ENCODE measurements at regions not wholly inside any gene's neighbourhood (a gene's known extent, or its start where the extent isn't known, plus 50 kb on each side); places are given as distances from the start of the nearest gene placed in this dataset.
"Not testable (repeated sequence)": the region's sequence is repeated elsewhere in the genome, so short reads cannot be mapped to it uniquely, and the experiment has no call there.

DNA sequence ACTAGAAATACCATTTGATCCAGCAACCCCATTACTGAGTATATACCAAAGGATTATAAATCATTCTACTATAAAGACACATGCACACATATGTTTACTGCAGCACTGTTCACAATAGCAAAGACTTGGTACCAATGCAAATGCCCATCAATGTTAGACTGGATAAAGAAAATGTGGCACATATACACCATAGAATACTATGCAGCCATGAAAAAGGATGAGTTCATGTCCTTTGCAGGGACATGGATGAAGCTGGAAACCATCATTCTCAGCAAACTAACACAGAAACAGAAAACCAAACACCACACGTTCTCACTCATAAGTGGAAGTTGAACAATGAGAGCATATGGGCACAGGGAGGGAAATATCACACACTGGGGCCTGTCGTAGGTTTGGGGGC, 106.0 kb downstream of the SPATA18 start:
- H3K27ac ChIP-seq (ENCODE audit: low read length); H3K9me3 ChIP-seq (ENCODE audit: control insufficient read depth in 2 of 2, low read length in 2 of 2); H3K36me3 ChIP-seq (ENCODE audit: control insufficient read depth in 2 of 2, insufficient read depth in 2 of 2, low read length in 2 of 2); H3K4me3 ChIP-seq (ENCODE audit: low read length in 2 of 2); H3K27me3 ChIP-seq (ENCODE audit: control insufficient read depth in 1 of 2, insufficient read depth in 2 of 2, low read length in 2 of 2); H3K9ac ChIP-seq (ENCODE audit: low read length in 2 of 2); H3K4me1 ChIP-seq (ENCODE audit: control insufficient read depth, insufficient read depth, low read length): not testable (repeated sequence)

DNA sequence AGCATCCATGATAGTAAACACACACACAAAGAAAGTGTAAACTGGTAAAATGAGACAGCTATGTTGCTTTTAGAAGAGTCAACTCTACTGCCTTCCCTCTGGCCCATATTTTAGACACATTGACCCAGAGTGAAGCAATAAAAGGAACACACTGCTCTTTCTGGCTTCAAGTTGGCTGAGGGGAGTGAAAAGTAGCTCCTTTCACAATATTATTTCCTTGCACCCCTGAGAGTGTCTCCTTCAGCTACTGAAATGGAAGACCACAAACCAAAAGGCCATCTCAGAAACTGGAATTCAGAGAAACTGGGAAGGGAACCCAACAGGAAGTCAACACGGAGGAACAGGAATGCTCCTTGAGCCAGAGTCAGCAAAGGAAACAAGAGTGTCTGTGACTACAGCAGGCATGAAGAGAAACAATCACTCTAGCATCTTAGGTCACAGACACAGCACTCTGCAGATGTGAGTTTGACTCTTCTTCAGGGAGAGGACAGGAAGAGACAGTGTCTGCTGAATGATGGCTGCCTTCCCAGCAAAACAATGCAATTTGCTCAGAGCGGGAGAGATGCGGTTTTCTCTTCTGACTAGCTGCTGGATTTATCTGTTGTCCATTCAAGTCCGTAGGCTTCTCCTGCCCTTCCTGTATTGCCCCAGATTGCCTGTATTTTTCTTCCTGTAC, 106.7 kb downstream of the SPATA18 start:
- Histone ChIP-seq H3K27ac (ENCODE audit: low read length) (no peak overlapping the region), H3K4me3 (ENCODE audit: low read length in 2 of 2) (no peak overlapping the region), H3K36me3 (ENCODE audit: control insufficient read depth in 2 of 2, insufficient read depth in 2 of 2, low read length in 2 of 2) (no peaks in the 10 kb centered on the region), H3K9me3 (ENCODE audit: control insufficient read depth in 2 of 2, low read length in 2 of 2) (no peaks in the 10 kb centered on the region), H3K27me3 (ENCODE audit: control insufficient read depth in 1 of 2, insufficient read depth in 2 of 2, low read length in 2 of 2) (peaks cover 0 to 2% of the 10 kb centered on the region in 2 donors), H3K4me1 (ENCODE audit: control insufficient read depth, insufficient read depth, low read length) (no peaks in the 10 kb centered on the region), H3K9ac (ENCODE audit: low read length in 2 of 2) (no peak overlapping the region)

DNA sequence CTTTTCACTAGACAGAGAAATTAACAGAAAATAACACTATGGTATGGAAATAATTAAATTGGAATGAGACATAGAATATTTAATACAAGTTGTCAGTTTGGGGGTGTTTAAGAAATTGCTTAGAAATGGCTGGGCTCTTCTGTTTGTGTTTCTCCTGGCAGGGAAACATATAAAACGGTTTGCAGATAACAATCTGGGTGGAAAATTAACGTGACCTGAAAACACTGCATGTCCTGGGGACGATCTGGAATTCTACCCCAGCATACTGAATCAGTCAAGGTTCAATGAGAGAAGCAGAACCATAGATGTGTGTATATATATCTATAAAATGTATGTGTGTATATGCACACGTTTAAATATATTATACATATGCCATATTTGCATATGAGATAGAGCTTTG, 109.8 kb downstream of the SPATA18 start:
- peaks cover 0 to 2% of the 10 kb centered on the region in 2 donors for H3K27me3 ChIP-seq (ENCODE audit: control insufficient read depth in 1 of 2, insufficient read depth in 2 of 2, low read length in 2 of 2)
- no peaks in the 10 kb centered on the region for H3K4me1 ChIP-seq (ENCODE audit: control insufficient read depth, insufficient read depth, low read length)

DNA sequence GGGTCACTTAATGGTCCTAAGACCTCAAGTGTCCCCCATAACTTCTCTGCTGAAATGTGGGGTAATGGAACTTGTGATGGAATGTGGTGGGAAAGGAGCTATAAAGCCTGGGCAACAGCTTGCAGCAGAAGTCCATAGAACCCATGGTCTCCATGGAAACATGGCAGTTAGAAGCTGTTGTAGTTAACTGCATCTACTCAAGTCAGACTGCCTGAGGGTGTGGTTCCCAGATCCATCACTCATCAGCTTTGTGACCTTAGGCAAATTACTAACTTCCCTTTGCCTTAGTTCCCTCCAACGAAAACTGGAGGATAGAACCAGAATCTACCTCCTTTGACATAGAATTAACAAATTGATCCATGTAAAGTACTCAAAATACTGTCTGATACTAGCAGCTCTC, 113.0 kb downstream of the SPATA18 start:
- Histone ChIP-seq H3K36me3 (ENCODE audit: control insufficient read depth in 2 of 2, insufficient read depth in 2 of 2, low read length in 2 of 2) (no peaks in the 10 kb centered on the region), H3K9me3 (ENCODE audit: control insufficient read depth in 2 of 2, low read length in 2 of 2) (no peaks in the 10 kb centered on the region), H3K4me1 (ENCODE audit: control insufficient read depth, insufficient read depth, low read length) (no peaks in the 10 kb centered on the region), H3K9ac (ENCODE audit: low read length in 2 of 2) (no peak overlapping the region), H3K27ac (ENCODE audit: low read length) (no peak overlapping the region), H3K4me3 (ENCODE audit: low read length in 2 of 2) (no peak overlapping the region), H3K27me3 (ENCODE audit: control insufficient read depth in 1 of 2, insufficient read depth in 2 of 2, low read length in 2 of 2) (peaks cover 0 to 2% of the 10 kb centered on the region in 2 donors)

More for the DNA sequence above, 109.8 kb downstream of the SPATA18 start:
- H3K4me3 ChIP-seq (ENCODE audit: low read length in 2 of 2): no peak overlapping the region
- no peaks in the 10 kb centered on the region for H3K36me3 ChIP-seq (ENCODE audit: control insufficient read depth in 2 of 2, insufficient read depth in 2 of 2, low read length in 2 of 2)
- no peak overlapping the region for H3K27ac ChIP-seq (ENCODE audit: low read length)
- H3K9me3 ChIP-seq (ENCODE audit: control insufficient read depth in 2 of 2, low read length in 2 of 2): no peaks in the 10 kb centered on the region
- no peak overlapping the region for H3K9ac ChIP-seq (ENCODE audit: low read length in 2 of 2)

DNA sequence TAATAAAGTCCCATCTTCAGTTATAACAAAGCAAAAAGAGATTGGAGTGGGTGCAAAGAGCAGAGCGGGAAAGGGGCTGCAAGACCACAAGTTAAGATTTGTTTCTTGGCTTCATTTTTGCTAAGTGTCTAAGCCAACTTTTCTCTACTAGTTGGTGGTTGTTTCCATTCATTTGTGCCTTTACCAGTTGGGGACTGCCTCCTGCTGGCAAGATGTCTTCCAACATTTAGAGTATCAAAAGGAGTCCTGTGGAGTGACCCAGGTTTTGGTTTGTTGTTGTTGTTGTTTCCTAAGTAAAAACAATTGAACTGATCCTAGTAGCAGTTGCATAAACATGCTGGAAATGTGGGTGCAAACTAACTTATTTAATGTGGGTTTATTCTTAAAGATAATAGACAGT, 121.1 kb downstream of the SPATA18 start:
- no peaks in the 10 kb centered on the region for H3K27me3 ChIP-seq (ENCODE audit: control insufficient read depth in 1 of 2, insufficient read depth in 2 of 2, low read length in 2 of 2)
- H3K36me3 ChIP-seq (ENCODE audit: control insufficient read depth in 2 of 2, insufficient read depth in 2 of 2, low read length in 2 of 2): no peaks in the 10 kb centered on the region
- no peaks in the 10 kb centered on the region for H3K9me3 ChIP-seq (ENCODE audit: control insufficient read depth in 2 of 2, low read length in 2 of 2)
- no peak overlapping the region for H3K9ac ChIP-seq (ENCODE audit: low read length in 2 of 2)
- H3K4me1 ChIP-seq (ENCODE audit: control insufficient read depth, insufficient read depth, low read length): no peaks in the 10 kb centered on the region
- no peak overlapping the region for H3K27ac ChIP-seq (ENCODE audit: low read length)
- no peak overlapping the region for H3K4me3 ChIP-seq (ENCODE audit: low read length in 2 of 2)

DNA sequence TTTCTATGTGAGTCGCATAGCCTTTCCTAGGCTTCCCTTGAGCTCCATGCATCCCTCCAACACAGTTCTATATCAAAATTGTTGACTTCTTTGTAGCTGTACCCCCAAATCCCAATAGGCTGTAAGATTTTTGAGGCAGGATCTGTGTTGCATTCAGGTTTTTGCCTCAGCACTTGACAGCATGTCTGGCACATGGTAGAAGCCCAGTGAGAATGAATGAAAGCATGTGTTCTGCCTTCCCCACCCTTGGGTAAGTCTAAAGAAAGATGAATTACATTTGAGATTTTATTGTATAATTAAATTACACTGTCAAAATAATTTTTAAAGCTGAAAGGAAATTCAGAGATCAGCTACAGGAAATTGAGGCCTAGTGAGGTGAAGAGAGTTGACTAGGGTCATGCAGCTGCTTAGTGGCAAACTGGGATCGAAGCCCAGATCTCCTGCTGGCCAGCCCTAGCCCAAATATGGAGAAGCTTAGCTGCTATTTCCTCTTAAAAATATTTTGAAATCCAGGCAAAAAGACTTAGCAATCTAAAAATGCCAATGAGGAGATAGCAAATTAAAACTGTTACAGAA, 122.5 kb downstream of the SPATA18 start:
- Histone ChIP-seq H3K9me3 (ENCODE audit: control insufficient read depth in 2 of 2, low read length in 2 of 2) (no peaks in the 10 kb centered on the region), H3K9ac (ENCODE audit: low read length in 2 of 2) (no peak overlapping the region), H3K36me3 (ENCODE audit: control insufficient read depth in 2 of 2, insufficient read depth in 2 of 2, low read length in 2 of 2) (no peaks in the 10 kb centered on the region), H3K4me1 (ENCODE audit: control insufficient read depth, insufficient read depth, low read length) (no peaks in the 10 kb centered on the region), H3K4me3 (ENCODE audit: low read length in 2 of 2) (no peak overlapping the region), H3K27me3 (ENCODE audit: control insufficient read depth in 1 of 2, insufficient read depth in 2 of 2, low read length in 2 of 2) (no peaks in the 10 kb centered on the region), H3K27ac (ENCODE audit: low read length) (no peak overlapping the region)

DNA sequence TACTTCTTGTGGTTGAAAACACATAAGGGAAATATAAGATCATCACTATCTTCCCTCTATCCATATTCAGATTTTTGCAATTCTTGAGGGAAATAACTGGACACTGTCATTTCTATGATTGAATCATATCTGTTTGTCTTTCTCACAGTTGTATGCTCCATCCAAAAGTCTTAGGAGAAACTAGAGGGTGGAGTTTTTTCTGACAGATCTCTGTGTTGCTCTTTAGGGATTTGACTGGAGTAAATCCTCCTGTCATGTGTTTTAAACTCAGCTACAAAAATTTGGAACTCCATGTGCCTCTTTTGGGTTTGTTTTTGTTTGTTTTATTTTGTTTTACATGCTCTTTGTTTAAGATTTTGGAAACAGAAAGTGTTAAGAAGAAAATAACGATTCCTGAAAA, 136.5 kb downstream of the SPATA18 start:
- H3K27me3 ChIP-seq (ENCODE audit: control insufficient read depth in 1 of 2, insufficient read depth in 2 of 2, low read length in 2 of 2): no peaks in the 10 kb centered on the region
- H3K4me3 ChIP-seq (ENCODE audit: low read length in 2 of 2): no peak overlapping the region
- H3K9me3 ChIP-seq (ENCODE audit: control insufficient read depth in 2 of 2, low read length in 2 of 2): no peaks in the 10 kb centered on the region
- H3K27ac ChIP-seq (ENCODE audit: low read length): no peak overlapping the region
- H3K9ac ChIP-seq (ENCODE audit: low read length in 2 of 2): no peak overlapping the region
- H3K4me1 ChIP-seq (ENCODE audit: control insufficient read depth, insufficient read depth, low read length): no peaks in the 10 kb centered on the region
- H3K36me3 ChIP-seq (ENCODE audit: control insufficient read depth in 2 of 2, insufficient read depth in 2 of 2, low read length in 2 of 2): no peaks in the 10 kb centered on the region

DNA sequence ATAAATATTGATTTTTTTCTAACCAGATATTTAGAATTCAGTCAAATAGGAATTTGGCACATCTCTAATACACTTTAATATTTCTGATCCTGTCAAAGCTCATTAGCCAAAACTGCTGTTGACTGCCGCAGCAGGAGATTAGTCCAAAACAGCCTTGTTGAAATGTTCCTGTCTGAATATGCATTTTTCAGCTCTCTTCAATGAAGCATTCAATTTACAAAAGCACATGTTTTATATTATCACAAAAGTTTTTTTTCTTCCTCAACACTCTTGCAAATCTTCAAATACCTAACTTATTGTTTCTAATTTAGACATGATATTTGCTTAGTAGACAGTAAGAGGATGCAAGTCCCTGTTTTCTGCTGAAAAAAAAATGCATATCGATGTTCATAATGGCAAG, 140.9 kb downstream of the SPATA18 start:
- no peaks in the 10 kb centered on the region for H3K36me3 ChIP-seq (ENCODE audit: control insufficient read depth in 2 of 2, insufficient read depth in 2 of 2, low read length in 2 of 2)
- H3K4me1 ChIP-seq (ENCODE audit: control insufficient read depth, insufficient read depth, low read length): no peaks in the 10 kb centered on the region
- no peak overlapping the region for H3K27ac ChIP-seq (ENCODE audit: low read length)
- no peak overlapping the region for H3K9ac ChIP-seq (ENCODE audit: low read length in 2 of 2)
- H3K4me3 ChIP-seq (ENCODE audit: low read length in 2 of 2): no peak overlapping the region
- H3K27me3 ChIP-seq (ENCODE audit: control insufficient read depth in 1 of 2, insufficient read depth in 2 of 2, low read length in 2 of 2): no peaks in the 10 kb centered on the region
- no peaks in the 10 kb centered on the region for H3K9me3 ChIP-seq (ENCODE audit: control insufficient read depth in 2 of 2, low read length in 2 of 2)

DNA sequence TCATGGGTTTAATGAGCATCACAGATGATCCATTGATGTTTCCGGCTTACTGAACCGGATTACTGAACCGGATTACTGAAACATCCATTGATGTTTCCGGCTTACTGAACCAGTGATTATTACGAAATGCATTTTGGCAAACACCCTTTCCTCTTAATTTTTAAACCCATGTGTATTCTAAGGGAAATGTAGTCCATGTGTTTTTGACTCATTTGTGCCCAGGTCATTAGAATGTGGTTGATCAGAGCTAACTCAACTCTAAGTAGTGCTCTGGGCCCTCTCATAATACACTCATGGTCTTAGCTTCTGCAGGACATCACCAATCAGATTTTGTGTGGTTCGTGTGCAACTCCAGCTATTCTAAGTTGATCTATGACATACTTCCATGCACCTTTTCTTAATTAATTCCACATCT, 141.6 kb downstream of the SPATA18 start:
- Histone ChIP-seq H3K27ac (ENCODE audit: low read length) (no peak overlapping the region), H3K9me3 (ENCODE audit: control insufficient read depth in 2 of 2, low read length in 2 of 2) (no peaks in the 10 kb centered on the region), H3K36me3 (ENCODE audit: control insufficient read depth in 2 of 2, insufficient read depth in 2 of 2, low read length in 2 of 2) (no peaks in the 10 kb centered on the region), H3K9ac (ENCODE audit: low read length in 2 of 2) (no peak overlapping the region), H3K4me1 (ENCODE audit: control insufficient read depth, insufficient read depth, low read length) (no peaks in the 10 kb centered on the region), H3K4me3 (ENCODE audit: low read length in 2 of 2) (no peak overlapping the region), H3K27me3 (ENCODE audit: control insufficient read depth in 1 of 2, insufficient read depth in 2 of 2, low read length in 2 of 2) (no peaks in the 10 kb centered on the region)

DNA sequence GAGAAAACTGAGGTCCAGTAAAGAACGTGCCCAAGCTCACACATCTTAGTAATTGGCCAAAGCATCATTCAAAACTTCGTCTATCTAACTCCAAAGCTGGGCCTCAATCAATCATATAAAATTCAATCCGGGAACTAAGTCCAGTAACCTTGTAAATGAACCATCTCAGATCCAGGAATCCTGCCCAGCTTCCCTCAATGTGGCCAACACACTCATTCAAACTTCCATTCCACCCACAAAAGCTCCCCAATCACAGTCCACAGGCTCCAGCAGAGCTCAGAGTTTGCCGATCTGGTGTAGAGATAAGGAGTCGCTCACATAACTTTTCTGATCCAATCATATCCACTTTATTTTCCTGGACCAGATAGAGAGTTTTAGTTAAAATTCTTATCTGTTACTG, 144.8 kb downstream of the SPATA18 start:
- Histone ChIP-seq H3K9ac (ENCODE audit: low read length in 2 of 2) (no peak overlapping the region), H3K9me3 (ENCODE audit: control insufficient read depth in 2 of 2, low read length in 2 of 2) (no peaks in the 10 kb centered on the region), H3K27ac (ENCODE audit: low read length) (no peak overlapping the region), H3K4me3 (ENCODE audit: low read length in 2 of 2) (no peak overlapping the region), H3K36me3 (ENCODE audit: control insufficient read depth in 2 of 2, insufficient read depth in 2 of 2, low read length in 2 of 2) (no peaks in the 10 kb centered on the region), H3K4me1 (ENCODE audit: control insufficient read depth, insufficient read depth, low read length) (peaks cover 3% of the 10 kb centered on the region), H3K27me3 (ENCODE audit: control insufficient read depth in 1 of 2, insufficient read depth in 2 of 2, low read length in 2 of 2) (no peaks in the 10 kb centered on the region)

DNA sequence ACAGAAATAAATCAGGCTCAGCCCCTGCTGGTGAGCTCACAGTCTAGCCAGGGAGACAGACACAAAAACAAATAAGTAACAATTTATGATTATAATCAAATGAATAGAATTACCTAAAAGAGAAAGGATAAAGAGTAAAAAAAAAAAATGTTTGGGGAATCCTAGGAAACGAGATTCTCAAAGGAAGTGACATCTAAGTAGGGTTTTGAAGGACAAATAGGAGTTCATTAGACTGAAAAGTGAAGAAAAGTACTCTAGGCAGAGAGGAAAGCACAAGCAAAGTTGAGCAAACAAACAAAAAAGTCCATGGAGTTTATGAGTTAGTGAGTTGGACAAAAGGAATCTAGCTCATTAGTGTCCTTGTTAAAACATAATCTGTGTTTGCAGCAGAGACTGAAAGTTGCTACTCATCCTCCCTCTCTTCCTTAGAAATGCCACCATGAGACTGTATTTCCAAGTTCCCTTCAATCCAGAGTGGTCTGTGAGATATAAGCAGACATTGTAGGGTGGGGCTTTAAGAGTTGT, 145.6 kb downstream of the SPATA18 start:
- Histone ChIP-seq H3K27me3 (ENCODE audit: control insufficient read depth in 1 of 2, insufficient read depth in 2 of 2, low read length in 2 of 2) (no peaks in the 10 kb centered on the region), H3K9me3 (ENCODE audit: control insufficient read depth in 2 of 2, low read length in 2 of 2) (no peaks in the 10 kb centered on the region), H3K9ac (ENCODE audit: low read length in 2 of 2) (no peak overlapping the region), H3K36me3 (ENCODE audit: control insufficient read depth in 2 of 2, insufficient read depth in 2 of 2, low read length in 2 of 2) (no peaks in the 10 kb centered on the region), H3K4me3 (ENCODE audit: low read length in 2 of 2) (no peak overlapping the region), H3K27ac (ENCODE audit: low read length) (no peak overlapping the region), H3K4me1 (ENCODE audit: control insufficient read depth, insufficient read depth, low read length) (peaks cover 3% of the 10 kb centered on the region)
